Stimulated activated CD4-positive, alpha-beta T cell treated with anti-CD3 and anti-CD28 coated beads, Interleukin-1b, Interleukin-23, amount 100 ng/mL, for 24 hours (primary cell): ENCODE measurements at regions not wholly inside any gene's neighbourhood (a gene's known extent, or its start where the extent isn't known, plus 50 kb on each side); places are given as distances from the start of the nearest gene placed in this dataset.

Experiments
- DNase-seq, 4 experiments: peaks; one replicate each; pipeline ENCODE4 v3.0.0-alpha.2; 2020; ENCODE audit warnings: low read depth in 4 of 4, low spot score in 1 of 4

DNA sequence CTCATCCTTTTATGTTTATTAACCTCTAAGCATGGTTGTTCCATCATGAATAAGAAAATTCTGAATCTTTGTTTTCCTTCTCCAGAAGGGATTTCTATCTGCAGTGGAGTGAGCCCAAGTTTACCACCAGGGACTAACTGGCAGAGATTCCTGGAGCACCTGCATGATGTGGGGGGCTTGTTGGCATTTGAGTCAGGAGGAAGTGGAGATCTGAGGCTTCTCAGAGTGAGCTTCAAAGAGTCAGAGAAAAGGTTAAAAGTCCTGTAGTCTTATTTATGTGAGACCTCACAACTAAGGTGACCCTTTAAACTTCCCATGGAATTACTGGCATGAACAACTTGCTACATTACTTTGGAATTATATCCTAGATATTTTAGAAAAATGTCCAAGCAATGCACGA is 138.1 kb upstream of the SLC24A3 start:
- DNase-seq, result no peak

GRCh38 chr20:19074828-19075516 is 137.5 kb upstream of the SLC24A3 start:
- no peak for DNase-seq

GRCh38 chr20:19077370-19078220 is 134.8 kb upstream of the SLC24A3 start:
- DNase-seq, result no peak

- no peak for DNase-seq
These were observed 133.7 kb upstream of the SLC24A3 start for GRCh38 chr20:19078448-19079373.

DNA sequence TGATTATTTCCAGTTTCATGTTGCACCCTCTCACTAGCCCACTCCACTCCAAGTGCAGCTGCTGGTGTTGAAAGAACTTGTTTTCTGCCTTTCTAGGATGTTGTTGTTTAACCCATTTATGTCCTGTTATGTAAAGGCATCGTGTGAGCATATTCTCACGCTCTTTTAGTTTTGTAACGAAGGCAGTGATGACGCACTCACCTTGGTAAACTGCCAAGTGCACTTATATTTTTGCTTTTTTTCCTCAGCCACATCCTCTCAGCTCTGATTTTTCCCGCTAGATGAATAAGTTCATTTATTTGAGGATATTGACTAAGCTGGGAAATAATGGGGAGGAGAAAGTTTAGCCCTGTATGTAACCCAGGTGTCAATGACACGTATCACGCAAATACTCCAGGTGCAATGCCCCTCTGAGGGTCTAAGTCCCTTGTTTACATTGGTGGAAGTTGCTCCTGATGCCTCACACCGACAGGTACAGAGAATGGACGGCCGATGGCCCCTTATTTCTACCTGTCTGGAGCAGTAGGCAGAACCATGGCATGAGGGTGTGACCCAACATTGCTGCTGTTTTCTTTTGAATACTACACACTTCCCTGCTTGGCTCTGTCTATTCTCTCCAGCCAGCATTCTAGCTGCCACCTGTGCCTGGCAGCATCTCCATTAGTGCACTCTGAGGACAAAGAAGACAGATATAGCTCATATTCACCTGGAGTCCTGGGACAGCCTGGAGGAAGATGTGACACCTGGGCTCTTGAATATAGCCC is 132.7 kb upstream of the SLC24A3 start:
- DNase-seq, result no peak

- DNase-seq, result no peak
These were observed 130.5 kb upstream of the SLC24A3 start for GRCh38 chr20:19081937-19082336.

DNA sequence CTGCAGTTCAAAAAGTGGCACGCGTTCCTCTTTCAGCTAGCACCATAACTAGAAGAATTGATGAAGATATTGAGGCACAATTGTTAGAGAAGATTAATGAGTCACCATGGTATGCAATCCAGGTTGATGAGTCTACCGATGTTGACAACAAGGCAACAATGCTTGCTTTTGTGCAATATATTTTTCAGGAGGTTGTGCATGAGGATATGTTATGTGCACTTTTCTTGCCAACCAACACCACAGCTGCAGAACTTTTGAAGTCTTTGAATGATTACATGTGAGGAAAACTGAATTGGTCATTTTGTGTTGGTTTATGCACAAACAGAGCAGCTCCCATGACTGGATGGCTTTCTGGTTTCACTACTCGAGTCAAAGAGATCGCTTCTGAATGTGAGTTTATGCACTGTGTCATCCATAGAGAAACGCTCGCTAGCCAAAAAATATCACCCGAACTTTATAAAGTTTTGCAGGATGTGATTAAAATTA is 129.3 kb upstream of the SLC24A3 start:
- no peak for DNase-seq

DNA sequence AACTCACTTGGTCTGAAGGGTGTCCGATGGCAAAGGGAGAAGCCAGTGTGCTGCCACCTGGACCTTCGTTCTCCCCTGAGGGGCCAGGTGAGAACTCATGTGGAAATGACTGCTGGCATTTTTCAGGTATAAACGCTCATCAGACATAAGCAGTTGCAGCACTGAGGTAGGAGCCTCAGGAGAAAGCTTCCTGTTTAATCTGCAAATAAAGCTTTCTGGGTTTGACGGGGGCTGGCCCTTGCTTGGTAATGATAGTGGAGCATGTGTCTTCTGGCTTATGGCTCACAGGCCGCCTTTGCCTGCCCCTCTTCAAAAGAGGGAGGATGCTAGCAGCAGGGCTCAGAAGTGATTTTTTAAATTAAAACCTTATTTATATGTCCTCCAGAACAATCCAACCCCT is 122.1 kb upstream of the SLC24A3 start:
- no peak for DNase-seq

DNA sequence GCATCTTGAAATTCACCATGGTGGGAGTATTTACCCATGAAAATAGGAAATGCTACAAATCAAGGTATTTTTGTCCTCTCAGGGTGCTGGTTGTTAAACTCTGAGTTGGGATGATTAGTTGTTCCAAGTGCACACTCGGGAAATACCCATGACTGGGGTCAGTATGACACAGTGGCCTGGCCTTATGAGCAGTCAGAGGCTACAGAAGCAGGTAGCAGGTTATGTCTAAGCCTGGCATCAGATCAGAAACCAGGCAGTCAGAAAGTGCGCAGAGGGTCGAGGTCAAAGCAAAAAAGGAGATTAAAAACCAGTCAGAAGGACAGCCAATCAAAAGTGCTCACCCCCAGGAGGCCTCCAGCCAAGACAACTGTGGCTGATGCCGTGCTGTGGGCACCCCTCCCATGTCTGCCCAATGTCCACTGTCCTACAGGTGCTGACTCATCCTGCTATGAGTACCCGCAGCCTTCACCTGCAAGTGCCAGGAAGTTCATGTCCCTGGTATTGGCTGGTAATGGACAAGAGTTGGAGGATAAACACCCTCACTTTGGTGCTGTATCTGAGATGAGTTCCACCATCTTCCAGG is 117.4 kb upstream of the SLC24A3 start:
- no peak for DNase-seq

DNA sequence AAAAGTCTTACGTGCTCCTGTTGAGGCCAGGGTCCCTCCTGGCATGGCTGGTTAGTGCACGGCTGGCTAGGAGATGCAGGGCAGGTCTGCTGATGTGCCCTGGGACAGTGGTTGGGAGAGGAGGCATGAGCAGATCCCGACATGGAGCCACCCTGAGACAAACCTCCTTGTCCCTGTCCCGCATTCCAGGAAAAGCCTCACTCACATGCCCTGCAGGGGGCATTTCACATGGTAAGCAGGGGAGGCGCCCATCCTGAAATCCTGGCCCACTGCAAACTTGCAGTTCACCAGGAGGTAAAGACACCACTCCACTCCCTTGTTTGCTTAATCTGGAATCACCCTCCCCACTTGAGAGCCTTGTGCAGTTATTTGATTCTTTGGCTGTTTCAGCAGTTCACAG is 116.7 kb upstream of the SLC24A3 start:
- no peak for DNase-seq

- DNase-seq, result no peak
These were observed 115.6 kb upstream of the SLC24A3 start for GRCh38 chr20:19096843-19097242.

- DNase-seq, result no peak
These were observed 114.3 kb upstream of the SLC24A3 start for GRCh38 chr20:19098117-19098516.

- no peak for DNase-seq
These were observed 113.5 kb upstream of the SLC24A3 start for GRCh38 chr20:19098806-19099578.

- no peak for DNase-seq
These were observed 112.6 kb upstream of the SLC24A3 start for GRCh38 chr20:19099596-19100545.

DNA sequence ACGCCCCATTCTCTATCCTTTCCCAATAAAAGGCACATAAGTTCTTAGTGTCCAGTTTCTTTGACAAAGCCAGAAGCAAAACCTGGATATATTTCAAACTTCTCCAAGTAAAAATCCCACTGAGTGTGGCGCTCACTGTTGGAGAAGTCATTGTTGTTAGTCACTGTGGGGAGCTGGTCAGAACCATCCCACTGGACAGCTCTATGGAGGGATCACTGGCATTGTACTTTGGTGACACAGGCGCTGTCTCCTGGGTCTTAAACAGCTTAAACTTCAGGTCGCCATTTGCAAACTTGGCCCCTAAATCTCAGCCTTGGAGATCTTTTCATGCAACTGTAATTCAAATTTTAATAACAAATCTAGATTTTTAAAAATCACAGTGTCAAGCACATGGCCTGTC is 111.5 kb upstream of the SLC24A3 start:
- no peak for DNase-seq

DNA sequence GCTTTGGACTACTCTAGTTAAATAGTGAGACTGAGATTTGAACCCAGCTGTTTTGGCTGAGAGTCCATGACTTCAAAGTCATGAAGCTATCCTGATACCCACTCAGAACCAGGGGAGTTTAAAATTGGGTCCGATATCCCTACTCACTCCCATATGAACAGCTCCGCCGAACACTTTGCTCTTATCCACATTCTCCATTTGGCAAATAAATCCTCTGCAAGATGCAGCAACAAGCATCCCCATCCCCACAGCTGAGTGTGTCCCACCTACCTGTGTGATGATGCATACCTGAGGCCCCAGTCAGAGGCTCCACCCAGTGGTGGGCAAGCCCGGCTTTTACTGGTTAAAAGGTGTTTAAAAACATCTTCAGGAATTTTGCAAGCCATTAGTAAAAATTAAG is 108.3 kb upstream of the SLC24A3 start:
- DNase-seq, result no peak

- no peak for DNase-seq
These were observed 104.3 kb upstream of the SLC24A3 start for GRCh38 chr20:19108155-19108554.

DNA sequence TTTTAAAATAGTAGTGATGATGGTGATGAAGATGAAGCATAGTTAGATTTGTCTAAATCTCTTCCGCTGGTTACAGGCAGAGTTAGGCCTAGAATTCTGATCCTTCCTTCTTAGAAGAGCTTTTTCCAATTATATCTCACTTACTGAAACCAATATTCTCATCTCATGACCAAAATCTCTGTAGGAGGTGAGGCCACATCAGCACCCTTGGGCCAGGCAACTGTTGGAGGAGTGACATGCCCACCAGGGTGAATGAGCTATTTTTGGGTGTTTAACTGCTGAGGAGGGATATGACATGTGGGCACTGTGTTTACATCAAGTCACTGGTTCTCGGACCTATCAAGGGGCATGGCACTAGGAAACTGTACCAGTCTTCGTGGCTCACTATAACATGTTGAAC is 102.2 kb upstream of the SLC24A3 start:
- DNase-seq, result no peak
